ENCODE measurements at regions not wholly inside any gene's neighbourhood (a gene's known extent, or its start where the extent isn't known, plus 50 kb on each side); places are given as distances from the start of the nearest gene placed in this dataset.
"Not testable (repeated sequence)": the region's sequence is repeated elsewhere in the genome, so short reads cannot be mapped to it uniquely, and the experiment has no call there.

GRCh38 chr5:143920772-143921171 lies 108.8 kb downstream of the HMHB1 start:
- Mint-ChIP-seq H3K36me3 (no peaks in the 10 kb centered on the region), H3K27me3 (peaks cover 15 to 26% of the 10 kb centered on the region in 2 donors), H3K4me1 (ENCODE audit: low read depth in 2 of 2) (no peaks in the 10 kb centered on the region), H3K4me3 (no peak overlapping the region), H3K9me3 (no peaks in the 10 kb centered on the region), H3K27ac (no peak overlapping the region)
- DNase-seq (ENCODE audit: low spot score) (no peak), ATAC-seq (no peak)

DNA sequence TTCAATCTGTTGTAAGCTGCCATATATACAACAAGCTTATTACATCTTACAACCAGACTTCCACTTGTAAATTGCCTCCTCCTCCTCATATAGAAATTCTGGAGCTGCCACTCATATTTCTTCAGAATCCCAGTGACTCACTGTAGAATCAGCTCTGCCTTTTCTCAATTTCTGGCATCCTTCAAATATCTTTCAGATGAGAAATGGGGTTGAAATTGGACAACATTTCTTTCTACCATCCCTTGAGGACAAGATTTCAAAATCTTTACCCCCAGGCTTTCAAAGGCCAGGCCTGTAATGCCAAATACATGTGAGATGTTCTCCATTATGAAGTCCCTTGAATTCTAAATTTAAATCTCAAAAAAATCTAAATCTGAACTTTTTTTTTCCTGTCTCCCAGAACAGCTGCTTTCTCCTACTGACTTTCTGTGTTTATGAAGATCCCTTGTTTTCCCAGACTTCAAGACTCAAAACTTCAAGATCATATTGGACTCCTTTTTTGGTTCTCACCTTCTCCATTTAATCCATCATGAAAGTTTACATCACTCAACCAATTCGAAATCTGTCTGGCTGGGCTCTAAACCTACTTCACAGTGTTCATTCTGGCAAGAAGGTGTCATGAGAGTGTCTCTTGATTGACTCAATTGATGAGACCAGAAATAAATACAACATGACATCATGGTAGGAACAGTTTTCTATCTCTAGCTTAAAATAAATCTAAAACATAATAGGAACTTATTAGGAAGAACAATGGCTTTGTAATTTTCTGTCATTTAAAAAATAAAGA lies 109.8 kb downstream of the HMHB1 start:
- Mint-ChIP-seq H3K4me1 (ENCODE audit: low read depth in 2 of 2) (no peaks in the 10 kb centered on the region), H3K27me3 (peaks cover 15 to 18% of the 10 kb centered on the region in 2 donors), H3K9me3 (no peaks in the 10 kb centered on the region), H3K36me3 (no peaks in the 10 kb centered on the region), H3K4me3 (no peak overlapping the region), H3K27ac (no peak overlapping the region)
- ATAC-seq (no peak), DNase-seq (ENCODE audit: low spot score) (no peak)

- ATAC-seq (no peak), DNase-seq (ENCODE audit: low spot score) (no peak)
- Mint-ChIP-seq H3K27me3 (peaks cover 15 to 17% of the 10 kb centered on the region in 2 donors), H3K4me3 (no peak overlapping the region), H3K9me3 (no peaks in the 10 kb centered on the region), H3K36me3 (no peaks in the 10 kb centered on the region), H3K4me1 (ENCODE audit: low read depth in 2 of 2) (no peaks in the 10 kb centered on the region), H3K27ac (no peak overlapping the region)
Observed at GRCh38 chr5:143922718-143923117, 110.8 kb downstream of the HMHB1 start.

DNA sequence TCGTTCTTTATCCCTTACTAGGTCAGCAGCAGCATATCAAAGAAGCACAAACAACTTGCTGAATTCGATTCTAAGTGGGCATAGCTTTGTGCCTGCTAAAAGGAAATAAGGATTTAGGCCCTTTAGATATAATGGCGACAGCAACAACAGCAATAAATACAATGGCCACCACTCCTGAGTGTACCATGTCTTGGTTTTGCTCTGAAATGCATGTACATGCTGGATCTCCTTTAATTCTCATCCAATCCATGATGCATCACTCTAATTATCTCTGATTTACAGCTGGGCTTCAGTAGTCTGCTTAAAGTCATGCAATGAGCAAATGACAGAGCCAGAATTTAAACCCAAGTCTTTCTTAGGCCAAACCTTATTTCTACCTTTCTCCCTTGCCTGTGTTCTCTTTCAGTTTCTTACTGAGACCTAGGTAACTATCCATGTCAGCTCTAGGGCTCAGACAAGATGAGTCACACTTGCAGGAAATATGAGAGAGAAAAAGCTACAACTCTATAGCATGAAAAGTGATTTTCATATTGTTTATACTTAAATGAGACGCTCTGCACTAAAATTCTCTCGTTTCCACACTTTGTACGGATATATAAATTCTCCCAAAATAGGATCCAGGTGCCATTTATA lies 111.8 kb downstream of the HMHB1 start:
- no peak for DNase-seq (ENCODE audit: low spot score)
- Mint-ChIP-seq H3K9me3 (no peaks in the 10 kb centered on the region), H3K36me3 (no peaks in the 10 kb centered on the region), H3K4me1 (ENCODE audit: low read depth in 2 of 2) (no peaks in the 10 kb centered on the region), H3K27me3 (peaks cover 9 to 13% of the 10 kb centered on the region in 2 donors), H3K27ac (no peak overlapping the region), H3K4me3 (no peak overlapping the region)
- no peak for ATAC-seq

- no peaks in the 10 kb centered on the region for H3K9me3 Mint-ChIP-seq
- DNase-seq (ENCODE audit: low spot score) = no peak
- no peak for ATAC-seq
- H3K4me3 Mint-ChIP-seq = no peak overlapping the region
- no peaks in the 10 kb centered on the region for H3K36me3 Mint-ChIP-seq
- H3K27ac Mint-ChIP-seq = no peak overlapping the region
- H3K27me3 Mint-ChIP-seq = peaks cover 8 to 13% of the 10 kb centered on the region in 2 donors
- H3K4me1 Mint-ChIP-seq (ENCODE audit: low read depth in 2 of 2) = no peaks in the 10 kb centered on the region
Observed at GRCh38 chr5:143924311-143924978, 112.5 kb downstream of the HMHB1 start.

DNA sequence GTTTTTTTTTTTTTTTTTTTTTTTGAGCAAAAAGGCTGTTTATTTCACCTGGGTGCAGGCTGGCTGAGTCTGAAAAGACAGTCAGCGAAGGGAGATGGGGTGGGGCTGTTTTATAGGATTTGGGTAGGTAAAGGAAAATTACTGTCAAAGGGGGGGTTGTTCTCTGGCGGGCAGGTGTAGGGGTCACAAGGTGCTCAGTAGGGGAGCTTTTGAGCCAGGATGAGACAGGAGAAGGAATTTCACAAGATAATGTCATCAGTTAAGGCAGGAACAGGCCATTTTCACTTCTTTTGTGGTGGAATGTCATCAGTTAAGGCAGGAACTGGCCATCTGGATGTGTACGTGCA lies 113.0 kb downstream of the HMHB1 start:
- not testable (repeated sequence) for H3K36me3 Mint-ChIP-seq; ATAC-seq; H3K9me3 Mint-ChIP-seq; DNase-seq (ENCODE audit: low spot score); H3K4me1 Mint-ChIP-seq (ENCODE audit: low read depth in 2 of 2); H3K4me3 Mint-ChIP-seq; H3K27ac Mint-ChIP-seq
- H3K27me3 Mint-ChIP-seq = peaks cover 8 to 13% of the 10 kb centered on the region in 2 donors

GRCh38 chr5:143929486-143929885 lies 117.5 kb downstream of the HMHB1 start:
- ATAC-seq (no peak), DNase-seq (ENCODE audit: low spot score) (no peak)
- Mint-ChIP-seq H3K36me3 (peaks cover 12% of the 10 kb centered on the region), H3K9me3 (peaks cover 3% of the 10 kb centered on the region), H3K27ac (no peak overlapping the region), H3K4me3 (no peak overlapping the region), H3K27me3 (peaks cover 17 to 22% of the 10 kb centered on the region in 2 donors), H3K4me1 (ENCODE audit: low read depth in 2 of 2) (peaks cover 0 to 3% of the 10 kb centered on the region in 2 donors)

- DNase-seq (ENCODE audit: low spot score) (no peak), ATAC-seq (no peak)
- peaks cover 0 to 5% of the 10 kb centered on the region in 2 donors for H3K4me1 Mint-ChIP-seq (ENCODE audit: low read depth in 2 of 2)
- peaks cover 6% of the 10 kb centered on the region for H3K9me3 Mint-ChIP-seq
- no peak overlapping the region for H3K4me3 Mint-ChIP-seq
- peaks cover 18% of the 10 kb centered on the region for H3K36me3 Mint-ChIP-seq
- peaks cover 13 to 33% of the 10 kb centered on the region in 2 donors for H3K27me3 Mint-ChIP-seq
- H3K27ac Mint-ChIP-seq = no peak overlapping the region
Observed at GRCh38 chr5:143930561-143930960, 118.6 kb downstream of the HMHB1 start.

DNA sequence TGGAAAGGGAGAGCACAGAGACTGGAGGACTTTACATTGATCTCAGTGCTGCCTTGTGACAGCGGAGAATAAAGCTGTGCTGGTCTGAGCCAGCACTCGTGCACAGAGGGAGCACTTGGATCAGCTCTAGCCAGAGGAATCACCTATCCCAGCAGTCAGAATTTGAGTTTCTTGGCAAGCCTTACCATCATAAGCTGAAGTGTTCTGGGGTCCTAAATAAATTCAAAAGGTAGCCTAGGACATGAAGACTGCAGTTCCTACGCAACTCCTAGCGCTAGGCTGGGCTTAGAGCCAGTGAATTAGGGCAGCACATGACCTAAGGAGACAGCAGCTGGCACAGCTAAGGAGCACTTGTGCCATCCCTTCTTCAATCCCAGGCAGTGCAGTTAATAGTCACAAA lies 119.5 kb downstream of the HMHB1 start:
- Mint-ChIP-seq H3K27me3 (peaks cover 16 to 40% of the 10 kb centered on the region in 2 donors), H3K36me3 (peaks cover 18% of the 10 kb centered on the region)

DNA sequence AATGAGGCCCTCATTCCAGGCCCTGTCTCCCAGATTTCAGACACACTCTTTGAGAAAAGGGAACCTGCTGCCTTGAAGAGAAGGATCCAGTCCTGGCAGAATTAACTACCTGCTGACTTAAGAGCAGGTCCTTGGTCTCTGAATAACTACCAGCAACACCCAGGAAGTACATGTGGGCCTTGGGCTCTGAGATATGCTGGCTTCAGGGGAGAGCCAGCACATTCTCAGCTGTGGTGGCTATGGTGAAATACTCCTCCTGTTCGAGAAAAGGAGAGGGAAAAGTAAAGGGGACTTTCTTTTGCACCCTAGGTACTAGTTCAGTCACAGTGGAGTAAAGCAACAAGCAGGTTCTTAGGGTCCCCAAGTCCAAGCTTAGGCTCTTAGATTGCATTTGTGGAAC lies 120.0 kb downstream of the HMHB1 start:
- Mint-ChIP-seq H3K36me3 (peaks cover 18% of the 10 kb centered on the region), H3K9me3 (peaks cover 6% of the 10 kb centered on the region)
- ATAC-seq = no peak

More for the DNA sequence above, 119.5 kb downstream of the HMHB1 start:
- no peak overlapping the region for H3K27ac Mint-ChIP-seq
- H3K9me3 Mint-ChIP-seq = peaks cover 6% of the 10 kb centered on the region
- ATAC-seq (no peak), DNase-seq (ENCODE audit: low spot score) (no peak)
- H3K4me1 Mint-ChIP-seq (ENCODE audit: low read depth in 2 of 2) = peaks cover 0 to 5% of the 10 kb centered on the region in 2 donors
- no peak overlapping the region for H3K4me3 Mint-ChIP-seq

GRCh38 chr5:143932584-143932983 lies 120.6 kb downstream of the HMHB1 start:
- no peak overlapping the region for H3K27ac Mint-ChIP-seq
- no peak overlapping the region for H3K4me3 Mint-ChIP-seq
- H3K27me3 Mint-ChIP-seq = peaks cover 19 to 47% of the 10 kb centered on the region in 2 donors

More for the DNA sequence above, 120.0 kb downstream of the HMHB1 start:
- peaks cover 0 to 5% of the 10 kb centered on the region in 2 donors for H3K4me1 Mint-ChIP-seq (ENCODE audit: low read depth in 2 of 2)
- peaks cover 18 to 44% of the 10 kb centered on the region in 2 donors for H3K27me3 Mint-ChIP-seq
- H3K27ac Mint-ChIP-seq = no peak overlapping the region
- no peak overlapping the region for H3K4me3 Mint-ChIP-seq
- DNase-seq (ENCODE audit: low spot score) = no peak

GRCh38 chr5:143933451-143933850 lies 121.5 kb downstream of the HMHB1 start:
- no peak overlapping the region for H3K4me3 Mint-ChIP-seq
- peaks cover 18% of the 10 kb centered on the region for H3K36me3 Mint-ChIP-seq
- H3K27ac Mint-ChIP-seq = no peak overlapping the region
- ATAC-seq (no peak), DNase-seq (ENCODE audit: low spot score) (no peak)
- H3K9me3 Mint-ChIP-seq = peaks cover 6% of the 10 kb centered on the region
- H3K27me3 Mint-ChIP-seq = peaks cover 16 to 47% of the 10 kb centered on the region in 2 donors
- H3K4me1 Mint-ChIP-seq (ENCODE audit: low read depth in 2 of 2) = peaks cover 0 to 5% of the 10 kb centered on the region in 2 donors

More at GRCh38 chr5:143932584-143932983, 120.6 kb downstream of the HMHB1 start:
- Mint-ChIP-seq H3K4me1 (ENCODE audit: low read depth in 2 of 2) (peaks cover 0 to 5% of the 10 kb centered on the region in 2 donors), H3K9me3 (peaks cover 6% of the 10 kb centered on the region), H3K36me3 (peaks cover 18% of the 10 kb centered on the region)
- no peak for ATAC-seq
- DNase-seq (ENCODE audit: low spot score) = no peak

GRCh38 chr5:143934821-143935220 lies 122.9 kb downstream of the HMHB1 start:
- ATAC-seq = no peak
- no peak overlapping the region for H3K4me3 Mint-ChIP-seq
- peaks cover 18% of the 10 kb centered on the region for H3K36me3 Mint-ChIP-seq
- peaks cover 0 to 5% of the 10 kb centered on the region in 2 donors for H3K4me1 Mint-ChIP-seq (ENCODE audit: low read depth in 2 of 2)
- H3K27ac Mint-ChIP-seq = no peak overlapping the region
- H3K27me3 Mint-ChIP-seq = peaks cover 16 to 47% of the 10 kb centered on the region in 2 donors
- peaks cover 6% of the 10 kb centered on the region for H3K9me3 Mint-ChIP-seq
- no peak for DNase-seq (ENCODE audit: low spot score)

DNA sequence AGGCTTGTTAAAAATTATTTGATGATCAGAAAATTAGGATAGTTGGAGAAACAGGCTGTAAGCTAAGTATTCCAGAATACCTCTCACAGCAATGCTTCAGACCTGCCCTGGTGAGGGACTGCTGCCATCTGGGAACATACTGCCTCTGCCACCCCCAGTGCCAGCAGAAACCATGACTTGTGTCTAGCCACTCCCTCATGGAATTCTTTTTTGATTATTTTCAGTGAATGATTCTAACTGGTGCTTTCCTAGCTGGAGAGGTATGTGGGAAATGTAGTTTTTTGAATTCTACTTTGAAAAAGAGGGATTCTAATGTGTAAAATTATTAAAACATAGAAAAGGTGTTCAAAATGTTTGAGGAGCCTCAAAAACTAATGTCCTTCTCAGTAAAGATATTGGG lies 126.3 kb downstream of the HMHB1 start:
- Mint-ChIP-seq H3K27ac (no peak overlapping the region), H3K9me3 (peaks cover 6% of the 10 kb centered on the region), H3K4me1 (ENCODE audit: low read depth in 2 of 2) (peaks cover 0 to 5% of the 10 kb centered on the region in 2 donors), H3K36me3 (peaks cover 18% of the 10 kb centered on the region), H3K27me3 (peaks cover 10 to 38% of the 10 kb centered on the region in 2 donors), H3K4me3 (no peak overlapping the region)
- ATAC-seq (no peak), DNase-seq (ENCODE audit: low spot score) (no peak)

Measured in natural killer cell treated with Interleukin-12 subunit alpha and Interleukin-12 subunit beta and Interleukin-15 and Interleukin-18, amount 100 ng/mL, for 72 hours (primary cell).